ENCODE measurements at regions not wholly inside any gene's neighbourhood (a gene's known extent, or its start where the extent isn't known, plus 50 kb on each side); places are given as distances from the start of the nearest gene placed in this dataset.

GRCh38 chr6:105779110-105779509, 307.0 kb upstream of the PRDM1 start:
- H2AFZ ChIP-seq (ENCODE audit: low read depth, low read length): no peak overlapping the region
- no peaks in the 10 kb centered on the region for H3K27me3 ChIP-seq (ENCODE audit: control insufficient read depth in 2 of 2, insufficient read depth in 2 of 2, low read length in 2 of 2)
- H3K36me3 ChIP-seq (ENCODE audit: control insufficient read depth in 2 of 2, extremely low read depth in 1 of 2, insufficient read depth in 2 of 2, low read length in 2 of 2): no peaks in the 10 kb centered on the region
- H3K4me1 ChIP-seq (ENCODE audit: control insufficient read depth, extremely low read depth, insufficient read depth, low read length): no peaks in the 10 kb centered on the region
- H3K4me3 ChIP-seq (replicated peaks in 1 of 3; ENCODE audit: insufficient read depth in 1 of 3, low read depth in 1 of 3, low read length in 3 of 3): no peak overlapping the region
- H3K4me2 ChIP-seq (ENCODE audit: insufficient read depth, low read length): no peak overlapping the region
- DNase-seq (ENCODE audit: low read depth, low spot score): no peak
- dilution Hi-C loops (cut with MboI; ENCODE audit: extremely low pct_ligation_motif_present, low sequenced_read_pairs) (no loop called here), intact Hi-C loops (cut with micrococcal nuclease) (no loop called here)
- H3K9me3 ChIP-seq (replicated peaks; ENCODE audit: control insufficient read depth, insufficient read depth, low read length): no peaks in the 10 kb centered on the region
- no peaks in the 10 kb centered on the region for H3K79me2 ChIP-seq (ENCODE audit: control insufficient read depth, insufficient read depth, low read length)
- no peaks in the 10 kb centered on the region for H4K20me1 ChIP-seq (replicated peaks; ENCODE audit: control insufficient read depth, extremely low read depth, insufficient read depth, low read length)
- ChIA-PET CTCF (no interaction called here), POLR2A (no interaction called here)
- TF ChIP-seq EZH2 (IDR thresholded peaks at IDR 0.05; ENCODE audit: borderline replicate concordance, low read depth, low read length, severe bottlenecking): no peak
- no peak for TF ChIP-seq MAX (IDR thresholded peaks at IDR 0.05; ENCODE audit: insufficient read depth, insufficient read length)
- TF ChIP-seq MYC (IDR thresholded peaks at IDR 0.05; ENCODE audit: low read depth, low read length): no peak
- no peak for TF ChIP-seq CTCF (IDR thresholded peaks at IDR 0.05; ENCODE audit: extremely low read depth in 1 of 2, insufficient read depth in 1 of 2, low read depth in 1 of 2, low read length in 2 of 2)
- TF ChIP-seq POLR2A (IDR thresholded peaks at IDR 0.05; ENCODE audit: low read depth, low read length): no peak
- no peak for TF ChIP-seq GATA2 (IDR thresholded peaks at IDR 0.05; ENCODE audit: insufficient read depth, insufficient read length, low read depth, low read length)
- TF ChIP-seq POLR2AphosphoS5 (IDR thresholded peaks at IDR 0.05; ENCODE audit: insufficient read depth, low read depth, low read length): no peak
- TF ChIP-seq JUN (IDR thresholded peaks at IDR 0.05; ENCODE audit: borderline replicate concordance, insufficient read depth, insufficient read length, low read depth): no peak
- no peak for TF ChIP-seq FOS (IDR thresholded peaks at IDR 0.05; ENCODE audit: borderline replicate concordance, insufficient read depth, low read length)
- no peaks in the 10 kb centered on the region for H3K9me1 ChIP-seq (replicated peaks; ENCODE audit: control insufficient read depth, extremely low read depth, insufficient read depth, low read length)
- H3K9ac ChIP-seq (replicated peaks; ENCODE audit: extremely low read depth, insufficient read depth, low read length): no peak overlapping the region
- H3K27ac ChIP-seq (ENCODE audit: insufficient read depth, low read depth, low read length): no peak overlapping the region
- FAIRE-seq: no peak
- BruUV-seq (replicated peaks): no TSS peak
